CD4-positive, alpha-beta T cell treated with Interleukin-10 for 1 hour (primary cell): ENCODE measurements at regions not wholly inside any gene's neighbourhood (a gene's known extent, or its start where the extent isn't known, plus 50 kb on each side); places are given as distances from the start of the nearest gene placed in this dataset.

Experiments used
- DNase-seq: peaks from one replicate; pipeline ENCODE4 v3.0.0-alpha.2; 2020

GRCh38 chr6:91303326-91303725, 716.5 kb upstream of the MAP3K7 start:
- DNase-seq: no peak

GRCh38 chr6:91299544-91300491, 712.9 kb upstream of the MAP3K7 start:
- DNase-seq: no peak

GRCh38 chr6:91298543-91299145, 711.8 kb upstream of the MAP3K7 start:
- no peak for DNase-seq

GRCh38 chr6:91293395-91293794, 706.5 kb upstream of the MAP3K7 start:
- no peak for DNase-seq

GRCh38 chr6:91291071-91291470, 704.2 kb upstream of the MAP3K7 start:
- DNase-seq: no peak

- no peak for DNase-seq
These were observed 701.9 kb upstream of the MAP3K7 start for GRCh38 chr6:91288741-91289140.

- DNase-seq: no peak
These were observed 695.0 kb upstream of the MAP3K7 start for GRCh38 chr6:91281901-91282300.

- no peak for DNase-seq
These were observed 693.6 kb upstream of the MAP3K7 start for GRCh38 chr6:91280494-91280830.

- DNase-seq: no peak
These were observed 693.0 kb upstream of the MAP3K7 start for GRCh38 chr6:91279740-91280493.

- DNase-seq: no peak
These were observed 691.5 kb upstream of the MAP3K7 start for GRCh38 chr6:91278416-91278815.

- DNase-seq: no peak
These were observed 689.4 kb upstream of the MAP3K7 start for GRCh38 chr6:91276315-91276714.

- no peak for DNase-seq
These were observed 686.9 kb upstream of the MAP3K7 start for GRCh38 chr6:91273729-91274128.

- no peak for DNase-seq
These were observed 684.9 kb upstream of the MAP3K7 start for GRCh38 chr6:91271807-91272206.

GRCh38 chr6:91268941-91269340, 682.1 kb upstream of the MAP3K7 start:
- no peak for DNase-seq

GRCh38 chr6:91267246-91267645, 680.4 kb upstream of the MAP3K7 start:
- no peak for DNase-seq

GRCh38 chr6:91266156-91266555, 679.3 kb upstream of the MAP3K7 start:
- DNase-seq: no peak

GRCh38 chr6:91243436-91243835, 656.6 kb upstream of the MAP3K7 start:
- no peak for DNase-seq

- DNase-seq: no peak
These were observed 655.7 kb upstream of the MAP3K7 start for GRCh38 chr6:91242614-91242949.

GRCh38 chr6:91241946-91242613, 655.2 kb upstream of the MAP3K7 start:
- no peak for DNase-seq

- no peak for DNase-seq
These were observed 654.2 kb upstream of the MAP3K7 start for GRCh38 chr6:91240878-91241603.

GRCh38 chr6:91221072-91221720, 634.3 kb upstream of the MAP3K7 start:
- DNase-seq: no peak
